GM12891 (cell line): ENCODE measurements at regions not wholly inside any gene's neighbourhood (a gene's known extent, or its start where the extent isn't known, plus 50 kb on each side); places are given as distances from the start of the nearest gene placed in this dataset.

Experiments
- DNase-seq: peaks from one replicate; pipeline ENCODE4 v3.0.0; 2011; ENCODE audit warnings: low spot score; ENCODE audit not compliant: insufficient read length
- FAIRE-seq: peaks from 2 replicates; lab custom pipeline; 2011; peaks lifted over from hg19 to GRCh38; lab: Jason Lieb, UNC
- PAX5 ChIP-seq: IDR thresholded peaks from 2 replicates; pipeline ENCODE4 v1.6.1; 2011; ENCODE audit warnings: low read length, moderate library complexity, mild to moderate bottlenecking; ENCODE audit not compliant: insufficient read depth, severe bottlenecking
- POLR2A ChIP-seq: IDR thresholded peaks from 2 replicates; pipeline ENCODE4 v1.6.1; 2011; ENCODE audit warnings: low read depth, low read length, control low read depth
- POLR2AphosphoS5 ChIP-seq: IDR thresholded peaks from 2 replicates; pipeline ENCODE4 v1.6.1; 2011; ENCODE audit warnings: low read depth, low read length, control low read depth
- POU2F2 ChIP-seq: IDR thresholded peaks from 2 replicates; pipeline ENCODE4 v1.6.1; 2011; ENCODE audit warnings: low read depth, mild to moderate bottlenecking, control low read depth, low read length, moderate library complexity
- SPI1 ChIP-seq: IDR thresholded peaks from 2 replicates; pipeline ENCODE4 v1.6.1; 2011; ENCODE audit warnings: low read depth, low read length, control low read depth
- TAF1 ChIP-seq: IDR thresholded peaks from 2 replicates; pipeline ENCODE4 v1.6.1; 2011; ENCODE audit warnings: low read depth, low read length, control low read depth

- no peak for DNase-seq
- no peak for FAIRE-seq
- TF ChIP-seq SPI1 = no peak
- no peak for TF ChIP-seq PAX5
- no peak for TF ChIP-seq POLR2A
- TF ChIP-seq POLR2AphosphoS5 = no peak
- no peak for TF ChIP-seq TAF1
- TF ChIP-seq POU2F2 = no peak
Observed at GRCh38 chr12:94092516-94093241, 55.7 kb upstream of the PLXNC1 start.

GRCh38 chr12:94094700-94095099 lies 53.7 kb upstream of the PLXNC1 start:
- no peak for DNase-seq
- TF ChIP-seq SPI1 (no peak), PAX5 (no peak), POLR2AphosphoS5 (no peak), POU2F2 (no peak), POLR2A (no peak), TAF1 (no peak)
- no peak for FAIRE-seq

- no peak for TF ChIP-seq POLR2A
- no peak for TF ChIP-seq POU2F2
- TF ChIP-seq PAX5 = no peak
- TF ChIP-seq TAF1 = no peak
- TF ChIP-seq POLR2AphosphoS5 = no peak
- no peak for TF ChIP-seq SPI1
- no peak for FAIRE-seq
Observed at GRCh38 chr12:94095618-94096017, 52.8 kb upstream of the PLXNC1 start.

GRCh38 chr12:94098466-94098865 lies 49.9 kb upstream of the PLXNC1 start:
- TF ChIP-seq PAX5 = no peak
- TF ChIP-seq POU2F2 = no peak
- TF ChIP-seq POLR2AphosphoS5 = no peak
- TF ChIP-seq POLR2A = no peak
- TF ChIP-seq TAF1 = no peak
- TF ChIP-seq SPI1 = no peak
- FAIRE-seq (no peak), DNase-seq (no peak)

More at GRCh38 chr12:94095618-94096017, 52.8 kb upstream of the PLXNC1 start:
- no peak for DNase-seq
